ENCODE measurements at regions not wholly inside any gene's neighbourhood (a gene's known extent, or its start where the extent isn't known, plus 50 kb on each side); places are given as distances from the start of the nearest gene placed in this dataset.

DNA sequence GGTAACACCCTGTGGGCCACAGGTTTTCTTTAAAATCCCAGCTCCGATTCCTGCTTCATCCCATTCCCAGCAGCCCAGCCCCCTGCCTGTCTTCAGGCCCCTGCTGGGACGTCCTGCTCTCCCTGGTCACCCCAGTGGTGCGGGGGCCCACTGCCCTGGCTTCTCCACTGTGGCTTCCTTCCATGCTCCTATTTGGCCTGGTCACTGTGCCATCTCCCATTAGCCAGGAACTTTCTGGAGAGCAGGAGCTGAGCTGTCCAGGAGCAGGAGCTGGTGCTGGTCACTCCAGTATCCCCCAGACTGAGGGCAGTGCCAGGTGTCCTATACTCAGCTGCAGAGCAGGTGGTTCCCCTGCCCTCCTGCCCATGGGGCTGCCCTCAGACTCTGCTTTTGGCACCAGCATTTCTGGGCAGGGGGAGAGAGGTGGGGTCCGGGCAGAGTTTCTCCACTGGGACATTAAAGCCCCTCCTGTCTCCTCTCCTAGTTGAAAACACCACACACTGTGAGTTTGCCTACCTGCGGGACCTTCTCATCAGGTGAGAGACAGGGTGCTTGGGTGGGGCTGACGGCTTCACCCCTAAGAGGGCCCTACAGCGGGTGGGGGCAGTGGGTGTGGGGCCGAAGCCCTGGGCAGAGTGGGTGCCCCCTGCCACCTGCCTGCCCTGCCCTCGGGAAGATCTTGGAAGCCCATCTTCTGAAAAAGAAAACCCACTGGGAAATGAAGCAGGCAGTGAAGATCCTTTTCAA lies 356.2 kb downstream of the SEC14L1 start:
- H3K9ac ChIP-seq (ENCODE audit: low read depth in 1 of 2, low read length in 2 of 2), result no peak overlapping the region
- no peaks in the 10 kb centered on the region for H3K9me3 ChIP-seq (ENCODE audit: control insufficient read depth in 4 of 4, low read length in 3 of 4)
- peaks cover 0 to 3% (median 0%) of the 10 kb centered on the region in 4 donors for H3K4me1 ChIP-seq (ENCODE audit: control insufficient read depth in 4 of 4, insufficient read depth in 4 of 4, low read length in 3 of 4)
- WGBS, result 94% methylated on average over 9 of the region's 9 CpGs
- no peak overlapping the region for H3K4me3 ChIP-seq (ENCODE audit: low read depth in 1 of 3, low read length in 3 of 3)
- DNase-seq (ENCODE audit: low spot score), result no peak
- H3K36me3 ChIP-seq (ENCODE audit: control insufficient read depth in 4 of 4, insufficient read depth in 3 of 4, low read depth in 1 of 4, low read length in 3 of 4), result peaks cover 8 to 32% (median 16%) of the 10 kb centered on the region in 4 donors
- no peaks in the 10 kb centered on the region for H3K27me3 ChIP-seq (ENCODE audit: control insufficient read depth in 4 of 4, insufficient read depth in 4 of 4, low read length in 3 of 4)
- no peak overlapping the region for H3K27ac ChIP-seq (ENCODE audit: low read depth in 1 of 2, low read length in 2 of 2)
- TF ChIP-seq, protein P1, sequence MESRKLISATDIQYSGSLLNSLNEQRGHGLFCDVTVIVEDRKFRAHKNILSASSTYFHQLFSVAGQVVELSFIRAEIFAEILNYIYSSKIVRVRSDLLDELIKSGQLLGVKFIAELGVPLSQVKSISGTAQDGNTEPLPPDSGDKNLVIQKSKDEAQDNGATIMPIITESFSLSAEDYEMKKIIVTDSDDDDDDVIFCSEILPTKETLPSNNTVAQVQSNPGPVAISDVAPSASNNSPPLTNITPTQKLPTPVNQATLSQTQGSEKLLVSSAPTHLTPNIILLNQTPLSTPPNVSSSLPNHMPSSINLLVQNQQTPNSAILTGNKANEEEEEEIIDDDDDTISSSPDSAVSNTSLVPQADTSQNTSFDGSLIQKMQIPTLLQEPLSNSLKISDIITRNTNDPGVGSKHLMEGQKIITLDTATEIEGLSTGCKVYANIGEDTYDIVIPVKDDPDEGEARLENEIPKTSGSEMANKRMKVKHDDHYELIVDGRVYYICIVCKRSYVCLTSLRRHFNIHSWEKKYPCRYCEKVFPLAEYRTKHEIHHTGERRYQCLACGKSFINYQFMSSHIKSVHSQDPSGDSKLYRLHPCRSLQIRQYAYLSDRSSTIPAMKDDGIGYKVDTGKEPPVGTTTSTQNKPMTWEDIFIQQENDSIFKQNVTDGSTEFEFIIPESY (IDR thresholded peaks at IDR 0.05), result no peak
- TF ChIP-seq JUND (IDR thresholded peaks at IDR 0.05), result no peak
- no peak for TF ChIP-seq RXRA (IDR thresholded peaks at IDR 0.05)
- TF ChIP-seq, protein P2, sequence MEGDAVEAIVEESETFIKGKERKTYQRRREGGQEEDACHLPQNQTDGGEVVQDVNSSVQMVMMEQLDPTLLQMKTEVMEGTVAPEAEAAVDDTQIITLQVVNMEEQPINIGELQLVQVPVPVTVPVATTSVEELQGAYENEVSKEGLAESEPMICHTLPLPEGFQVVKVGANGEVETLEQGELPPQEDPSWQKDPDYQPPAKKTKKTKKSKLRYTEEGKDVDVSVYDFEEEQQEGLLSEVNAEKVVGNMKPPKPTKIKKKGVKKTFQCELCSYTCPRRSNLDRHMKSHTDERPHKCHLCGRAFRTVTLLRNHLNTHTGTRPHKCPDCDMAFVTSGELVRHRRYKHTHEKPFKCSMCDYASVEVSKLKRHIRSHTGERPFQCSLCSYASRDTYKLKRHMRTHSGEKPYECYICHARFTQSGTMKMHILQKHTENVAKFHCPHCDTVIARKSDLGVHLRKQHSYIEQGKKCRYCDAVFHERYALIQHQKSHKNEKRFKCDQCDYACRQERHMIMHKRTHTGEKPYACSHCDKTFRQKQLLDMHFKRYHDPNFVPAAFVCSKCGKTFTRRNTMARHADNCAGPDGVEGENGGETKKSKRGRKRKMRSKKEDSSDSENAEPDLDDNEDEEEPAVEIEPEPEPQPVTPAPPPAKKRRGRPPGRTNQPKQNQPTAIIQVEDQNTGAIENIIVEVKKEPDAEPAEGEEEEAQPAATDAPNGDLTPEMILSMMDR (IDR thresholded peaks at IDR 0.05; ENCODE audit: low read depth, low read length, missing input control), result no peak
- TF ChIP-seq FOXA1 (IDR thresholded peaks at IDR 0.05), result no peak
- no peak for TF ChIP-seq NR2F2 (IDR thresholded peaks at IDR 0.05)
- no peak for TF ChIP-seq FOXA2 (IDR thresholded peaks at IDR 0.05)
- no peak for TF ChIP-seq EGR1 (IDR thresholded peaks at IDR 0.05; ENCODE audit: low read depth in 2 of 2)
- TF ChIP-seq, protein P3, sequence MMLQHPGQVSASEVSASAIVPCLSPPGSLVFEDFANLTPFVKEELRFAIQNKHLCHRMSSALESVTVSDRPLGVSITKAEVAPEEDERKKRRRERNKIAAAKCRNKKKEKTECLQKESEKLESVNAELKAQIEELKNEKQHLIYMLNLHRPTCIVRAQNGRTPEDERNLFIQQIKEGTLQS (IDR thresholded peaks at IDR 0.05), result no peak
- no peak for TF ChIP-seq YY1 (IDR thresholded peaks at IDR 0.05)
- TF ChIP-seq, protein P4, sequence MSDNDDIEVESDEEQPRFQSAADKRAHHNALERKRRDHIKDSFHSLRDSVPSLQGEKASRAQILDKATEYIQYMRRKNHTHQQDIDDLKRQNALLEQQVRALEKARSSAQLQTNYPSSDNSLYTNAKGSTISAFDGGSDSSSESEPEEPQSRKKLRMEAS (IDR thresholded peaks at IDR 0.05), result no peak
- TF ChIP-seq SP1 (IDR thresholded peaks at IDR 0.05), result no peak
- no peak for TF ChIP-seq RAD21 (IDR thresholded peaks at IDR 0.05)
- no peak for TF ChIP-seq TAF1 (conservative IDR thresholded peaks at IDR 0.05)
- TF ChIP-seq HNF4A (conservative IDR thresholded peaks at IDR 0.05), result no peak

DNA sequence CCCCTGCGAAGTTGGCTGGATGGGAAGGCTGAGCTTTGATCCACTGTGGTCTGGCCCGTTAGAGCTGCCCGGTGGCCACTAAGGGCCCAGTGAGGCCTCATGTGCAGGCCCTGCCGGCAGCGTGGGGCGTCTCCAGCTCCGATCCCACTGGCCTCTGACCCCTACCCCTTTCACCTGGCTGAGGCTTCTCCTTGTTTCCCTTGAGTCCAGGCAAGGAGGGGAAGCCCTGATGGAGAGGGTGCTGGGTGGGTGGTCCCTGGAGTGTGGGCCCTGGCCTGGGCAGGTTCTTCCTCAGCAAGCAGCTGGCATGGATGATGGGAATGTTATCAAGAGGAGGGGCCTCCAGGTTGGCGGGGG lies 356.8 kb downstream of the SEC14L1 start:
- 96% methylated on average over 8 of the region's 8 CpGs for WGBS
- H3K4me3 ChIP-seq (ENCODE audit: low read depth in 1 of 3, low read length in 3 of 3), result no peak overlapping the region
- H3K27me3 ChIP-seq (ENCODE audit: control insufficient read depth in 4 of 4, insufficient read depth in 4 of 4, low read length in 3 of 4), result no peaks in the 10 kb centered on the region
- H3K9me3 ChIP-seq (ENCODE audit: control insufficient read depth in 4 of 4, low read length in 3 of 4), result no peaks in the 10 kb centered on the region
- no peak overlapping the region for H3K9ac ChIP-seq (ENCODE audit: low read depth in 1 of 2, low read length in 2 of 2)
- no peak overlapping the region for H3K27ac ChIP-seq (ENCODE audit: low read depth in 1 of 2, low read length in 2 of 2)
- H3K36me3 ChIP-seq (ENCODE audit: control insufficient read depth in 4 of 4, insufficient read depth in 3 of 4, low read depth in 1 of 4, low read length in 3 of 4), result peaks cover 3 to 27% (median 13%) of the 10 kb centered on the region in 4 donors
- H3K4me1 ChIP-seq (ENCODE audit: control insufficient read depth in 4 of 4, insufficient read depth in 4 of 4, low read length in 3 of 4), result peaks cover 0 to 3% (median 0%) of the 10 kb centered on the region in 4 donors
- TF ChIP-seq TAF1 (conservative IDR thresholded peaks at IDR 0.05), result no peak
- TF ChIP-seq, protein P3 (IDR thresholded peaks at IDR 0.05), result no peak
- TF ChIP-seq YY1 (IDR thresholded peaks at IDR 0.05), result no peak
- TF ChIP-seq, protein P4 (IDR thresholded peaks at IDR 0.05), result no peak
- TF ChIP-seq FOXA1 (IDR thresholded peaks at IDR 0.05), result no peak
- TF ChIP-seq FOXA2 (IDR thresholded peaks at IDR 0.05), result no peak
- no peak for TF ChIP-seq HNF4G (IDR thresholded peaks at IDR 0.05)
- no peak for TF ChIP-seq NR2F2 (IDR thresholded peaks at IDR 0.05)
- TF ChIP-seq RXRA (IDR thresholded peaks at IDR 0.05), result no peak
- no peak for TF ChIP-seq SP1 (IDR thresholded peaks at IDR 0.05)
- TF ChIP-seq, protein P2 (IDR thresholded peaks at IDR 0.05; ENCODE audit: low read depth, low read length, missing input control), result no peak
- TF ChIP-seq EGR1 (IDR thresholded peaks at IDR 0.05; ENCODE audit: low read depth in 2 of 2), result no peak
- TF ChIP-seq RAD21 (IDR thresholded peaks at IDR 0.05), result no peak
- TF ChIP-seq, protein P1 (IDR thresholded peaks at IDR 0.05), result no peak
- TF ChIP-seq JUND (IDR thresholded peaks at IDR 0.05), result no peak
- no peak for TF ChIP-seq HNF4A (conservative IDR thresholded peaks at IDR 0.05)
- DNase-seq (ENCODE audit: low spot score), result no peak

Data from liver (tissue), 8 donors.